GM12892 (cell line): ENCODE measurements at regions not wholly inside any gene's neighbourhood (a gene's known extent, or its start where the extent isn't known, plus 50 kb on each side); places are given as distances from the start of the nearest gene placed in this dataset.

Source experiments
- POLR2A ChIP-seq: IDR thresholded peaks from 2 replicates; pipeline ENCODE4 v1.6.1; 2011; ENCODE audit warnings: low read depth, low read length, control low read depth
- POLR2AphosphoS5 ChIP-seq: IDR thresholded peaks from 2 replicates; pipeline ENCODE4 v1.6.1; 2011; ENCODE audit warnings: low read depth, low read length, control low read depth

GRCh38 chr2:150903055-150903454, 358.6 kb downstream of the RBM43 start:
- no peak for TF ChIP-seq POLR2A
- no peak for TF ChIP-seq POLR2AphosphoS5
